ENCODE measurements at regions not wholly inside any gene's neighbourhood (a gene's known extent, or its start where the extent isn't known, plus 50 kb on each side); places are given as distances from the start of the nearest gene placed in this dataset.

DNA sequence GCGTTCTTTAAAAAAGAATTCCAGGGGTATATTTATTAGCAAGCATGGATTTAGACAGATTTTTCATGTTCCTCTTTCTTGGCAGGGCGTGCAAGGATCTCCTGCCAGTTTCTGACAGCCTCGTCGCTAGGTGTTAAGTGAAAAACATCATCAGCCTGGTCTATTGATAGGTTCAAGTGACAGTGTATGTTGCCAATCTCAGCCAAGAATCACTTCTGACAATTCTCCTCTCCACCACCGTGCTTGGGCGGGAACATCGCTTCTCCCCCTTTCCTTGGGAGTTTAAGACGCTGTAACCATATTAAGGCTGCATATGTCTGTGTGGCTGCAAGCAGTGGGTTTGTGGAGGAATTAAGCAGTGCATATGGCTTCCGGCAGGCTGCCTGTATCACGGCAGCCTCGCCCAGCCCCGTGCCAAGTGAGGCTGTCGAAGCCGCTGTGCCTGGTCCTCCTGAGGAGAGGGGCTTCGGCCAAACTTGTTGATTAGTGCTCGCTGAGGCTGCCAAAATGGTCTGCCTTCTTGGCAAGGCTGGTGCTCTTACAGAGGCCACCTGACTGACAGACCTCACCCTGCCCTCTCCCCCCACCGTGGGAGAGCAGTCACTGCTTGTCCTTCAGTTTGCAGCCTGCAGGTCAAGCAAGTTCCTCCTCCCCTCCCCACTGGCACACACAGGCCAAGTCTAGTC, 132.2 kb upstream of the MPHOSPH6 start:
- Histone ChIP-seq H3K9me3 (ENCODE audit: low read depth) (no peaks in the 10 kb centered on the region), H3K4me1 (ENCODE audit: low read depth) (no peaks in the 10 kb centered on the region), H3K4me3 (no peak overlapping the region), H3K36me3 (no peaks in the 10 kb centered on the region), H3K27me3 (no peaks in the 10 kb centered on the region), H3K27ac (no peak overlapping the region)
- TF ChIP-seq, protein P1, sequence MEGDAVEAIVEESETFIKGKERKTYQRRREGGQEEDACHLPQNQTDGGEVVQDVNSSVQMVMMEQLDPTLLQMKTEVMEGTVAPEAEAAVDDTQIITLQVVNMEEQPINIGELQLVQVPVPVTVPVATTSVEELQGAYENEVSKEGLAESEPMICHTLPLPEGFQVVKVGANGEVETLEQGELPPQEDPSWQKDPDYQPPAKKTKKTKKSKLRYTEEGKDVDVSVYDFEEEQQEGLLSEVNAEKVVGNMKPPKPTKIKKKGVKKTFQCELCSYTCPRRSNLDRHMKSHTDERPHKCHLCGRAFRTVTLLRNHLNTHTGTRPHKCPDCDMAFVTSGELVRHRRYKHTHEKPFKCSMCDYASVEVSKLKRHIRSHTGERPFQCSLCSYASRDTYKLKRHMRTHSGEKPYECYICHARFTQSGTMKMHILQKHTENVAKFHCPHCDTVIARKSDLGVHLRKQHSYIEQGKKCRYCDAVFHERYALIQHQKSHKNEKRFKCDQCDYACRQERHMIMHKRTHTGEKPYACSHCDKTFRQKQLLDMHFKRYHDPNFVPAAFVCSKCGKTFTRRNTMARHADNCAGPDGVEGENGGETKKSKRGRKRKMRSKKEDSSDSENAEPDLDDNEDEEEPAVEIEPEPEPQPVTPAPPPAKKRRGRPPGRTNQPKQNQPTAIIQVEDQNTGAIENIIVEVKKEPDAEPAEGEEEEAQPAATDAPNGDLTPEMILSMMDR (IDR thresholded peaks at IDR 0.05; ENCODE audit: low read depth, low read length), result no peak
- DNase-seq (ENCODE audit: low read depth in 1 of 2, low spot score in 1 of 2), result no peak

DNA sequence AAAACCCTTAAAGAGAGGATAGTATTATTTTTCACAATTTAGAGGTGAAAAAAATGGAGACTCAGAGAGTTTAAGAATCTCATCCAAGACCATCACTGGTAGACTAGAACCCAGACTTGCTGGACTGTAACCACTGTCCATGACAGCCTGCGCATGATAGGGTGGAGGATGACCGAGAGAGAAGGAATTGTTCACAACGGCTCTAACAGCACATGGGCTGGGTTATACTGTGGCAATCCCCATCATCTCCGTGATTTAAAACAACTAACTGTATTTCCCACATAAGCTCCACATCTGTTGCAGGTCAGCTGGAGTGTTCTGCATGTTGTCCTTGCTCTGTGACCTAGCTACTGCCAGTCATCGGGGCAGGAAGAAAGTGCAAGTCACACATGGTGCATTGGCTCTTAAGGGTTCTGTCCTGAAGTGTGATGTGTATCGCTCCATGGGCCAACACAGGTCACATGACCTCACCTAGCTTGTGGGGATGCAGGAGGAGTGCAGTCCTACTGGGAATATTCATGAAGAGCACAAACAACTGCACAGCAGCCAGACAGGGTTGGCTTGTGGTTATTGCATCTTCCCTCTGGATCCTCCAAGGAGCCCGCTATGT, 131.2 kb upstream of the MPHOSPH6 start:
- no peak overlapping the region for H3K4me3 ChIP-seq
- TF ChIP-seq, protein P1 (IDR thresholded peaks at IDR 0.05; ENCODE audit: low read depth, low read length), result no peak
- H3K27me3 ChIP-seq, result no peaks in the 10 kb centered on the region
- no peak overlapping the region for H3K27ac ChIP-seq
- H3K4me1 ChIP-seq (ENCODE audit: low read depth), result no peaks in the 10 kb centered on the region
- no peaks in the 10 kb centered on the region for H3K36me3 ChIP-seq
- H3K9me3 ChIP-seq (ENCODE audit: low read depth), result no peaks in the 10 kb centered on the region
- no peak for DNase-seq (ENCODE audit: low read depth in 1 of 2, low spot score in 1 of 2)

GRCh38 chr16:82300374-82300951, 130.4 kb upstream of the MPHOSPH6 start:
- DNase-seq (ENCODE audit: low read depth in 1 of 2, low spot score in 1 of 2), result no peak
- no peaks in the 10 kb centered on the region for H3K9me3 ChIP-seq (ENCODE audit: low read depth)
- TF ChIP-seq, protein P1 (IDR thresholded peaks at IDR 0.05; ENCODE audit: low read depth, low read length), result no peak
- no peaks in the 10 kb centered on the region for H3K4me1 ChIP-seq (ENCODE audit: low read depth)
- no peak overlapping the region for H3K4me3 ChIP-seq
- no peaks in the 10 kb centered on the region for H3K36me3 ChIP-seq
- H3K27ac ChIP-seq, result no peak overlapping the region
- H3K27me3 ChIP-seq, result no peaks in the 10 kb centered on the region

GRCh38 chr16:82298472-82298871, 128.4 kb upstream of the MPHOSPH6 start:
- Histone ChIP-seq H3K4me3 (no peak overlapping the region), H3K36me3 (no peaks in the 10 kb centered on the region), H3K4me1 (ENCODE audit: low read depth) (no peaks in the 10 kb centered on the region), H3K9me3 (ENCODE audit: low read depth) (no peaks in the 10 kb centered on the region), H3K27ac (no peak overlapping the region), H3K27me3 (no peaks in the 10 kb centered on the region)
- TF ChIP-seq, protein P1 (IDR thresholded peaks at IDR 0.05; ENCODE audit: low read depth, low read length), result no peak
- no peak for DNase-seq (ENCODE audit: low read depth in 1 of 2, low spot score in 1 of 2)

GRCh38 chr16:82295290-82296201, 125.5 kb upstream of the MPHOSPH6 start:
- Histone ChIP-seq H3K4me1 (ENCODE audit: low read depth) (no peaks in the 10 kb centered on the region), H3K36me3 (no peaks in the 10 kb centered on the region), H3K27me3 (peaks cover 6% of the 10 kb centered on the region), H3K27ac (no peak overlapping the region), H3K4me3 (no peak overlapping the region), H3K9me3 (ENCODE audit: low read depth) (no peaks in the 10 kb centered on the region)
- TF ChIP-seq, protein P1 (IDR thresholded peaks at IDR 0.05; ENCODE audit: low read depth, low read length), result no peak
- DNase-seq (ENCODE audit: low read depth in 1 of 2, low spot score in 1 of 2), result no peak
